GM23338 (cell line): ENCODE measurements at regions not wholly inside any gene's neighbourhood (a gene's known extent, or its start where the extent isn't known, plus 50 kb on each side); places are given as distances from the start of the nearest gene placed in this dataset.

Experiments
- ATAC-seq: fragments of 200-7000 bp; cut with Tn5 transposase; 3 replicates; pipeline ENCODE4 v1.9.1; 2020
- DNase-seq: peaks from one replicate; pipeline ENCODE4 v3.0.0-alpha.2; 2015; ENCODE audit warnings: low spot score
- H2AFZ ChIP-seq: fragments of 200-600 bp; sonication (generic); 2 replicates; pipeline ENCODE4 v1.8.0; 2016; ENCODE audit warnings: antibody characterized with exemption, mild to moderate bottlenecking, moderate library complexity
- H3F3A ChIP-seq: fragments of 200-600 bp; sonication (generic); replicated peaks from 2 replicates; pipeline ENCODE4 v1.8.0; 2017; ENCODE audit warnings: antibody characterized with exemption, mixed run types, low read depth
- H3K27ac ChIP-seq: fragments of 200-600 bp; sonication (generic); 2 replicates; pipeline ENCODE4 v1.6.1; 2016; ENCODE audit warnings: low read depth
- H3K27me3 ChIP-seq: fragments of 200-600 bp; sonication (generic); 2 replicates; pipeline ENCODE4 v1.8.0; 2016; ENCODE audit warnings: mild to moderate bottlenecking, mixed run types, moderate library complexity; ENCODE audit not compliant: insufficient read depth
- H3K36me3 ChIP-seq: fragments of 200-600 bp; sonication (generic); 2 replicates; pipeline ENCODE4 v1.8.0; 2016; ENCODE audit warnings: mild to moderate bottlenecking; ENCODE audit not compliant: insufficient read depth
- H3K4me1 ChIP-seq: fragments of 200-600 bp; sonication (generic); 2 replicates; pipeline ENCODE4 v1.8.0; 2016; ENCODE audit warnings: mild to moderate bottlenecking, moderate library complexity; ENCODE audit not compliant: insufficient read depth
- H3K4me2 ChIP-seq: fragments of 200-600 bp; sonication (generic); 2 replicates; pipeline ENCODE4 v1.7.1; 2017; ENCODE audit warnings: mixed run types
- H3K4me3 ChIP-seq: fragments of 200-600 bp; sonication (generic); 2 replicates; pipeline ENCODE4 v1.6.1; 2016; ENCODE audit warnings: mixed run types
- H3K79me2 ChIP-seq: fragments of 200-600 bp; sonication (generic); replicated peaks from 2 replicates; pipeline ENCODE4 v1.8.0; 2017; ENCODE audit warnings: mild to moderate bottlenecking; ENCODE audit not compliant: insufficient read depth
- H3K9me2 ChIP-seq: fragments of 200-600 bp; sonication (generic); 2 replicates; pipeline ENCODE4 v1.8.0; 2017; ENCODE audit not compliant: insufficient read depth
- H4K20me1 ChIP-seq: fragments of 200-600 bp; sonication (generic); replicated peaks from 2 replicates; pipeline ENCODE4 v1.8.0; 2017; ENCODE audit warnings: mild to moderate bottlenecking; ENCODE audit not compliant: insufficient read depth
- H3K27ac Mint-ChIP-seq: 2 replicates; pipeline ENCODE4 v1.8.0; 2020; ENCODE audit warnings: inconsistent platforms, mild to moderate bottlenecking, moderate library complexity, mixed read lengths
- H3K27me3 Mint-ChIP-seq: 3 replicates; pipeline ENCODE4 v1.8.0; 2022; ENCODE audit warnings: low read depth, mild to moderate bottlenecking, moderate library complexity, mixed read lengths, inconsistent platforms; ENCODE audit not compliant: insufficient read depth, poor library complexity
- H3K36me3 Mint-ChIP-seq: 3 replicates; pipeline ENCODE4 v1.8.0; 2021; ENCODE audit warnings: low read depth, mild to moderate bottlenecking, inconsistent platforms, moderate library complexity, mixed read lengths
- H3K4me1 Mint-ChIP-seq: 3 replicates; pipeline ENCODE4 v1.8.0; 2020; ENCODE audit warnings: mild to moderate bottlenecking, inconsistent platforms, mixed read lengths
- H3K4me3 Mint-ChIP-seq: 3 replicates; pipeline ENCODE4 v1.8.0; 2021; ENCODE audit warnings: moderate library complexity, mild to moderate bottlenecking, inconsistent platforms, mixed read lengths
- H3K9me3 Mint-ChIP-seq: 3 replicates; pipeline ENCODE4 v1.8.0; 2020; ENCODE audit warnings: moderate library complexity, mild to moderate bottlenecking, inconsistent platforms, mixed read lengths
- CTCF ChIP-seq, 2 experiments: fragments of 200-600 bp in 1 of 2; sonication (generic) in 1 of 2; conservative IDR thresholded peaks; 2 replicates each; pipeline versions ENCODE4 v1.5.1 to v1.6.1; 2016 to 2017; ENCODE audit warnings: antibody characterized with exemption in 2 of 2, low read depth in 2 of 2, mild to moderate bottlenecking in 2 of 2, moderate library complexity in 1 of 2
- EZH2 ChIP-seq: fragments of 200-600 bp; sonication (generic); IDR thresholded peaks from one replicate; pipeline ENCODE4 v1.8.0; 2017; ENCODE audit warnings: antibody characterized with exemption, mild to moderate bottlenecking, low read depth; ENCODE audit not compliant: unreplicated experiment
- EZH2phosphoT487 ChIP-seq: fragments of 200-600 bp; sonication (generic); IDR thresholded peaks from one replicate; pipeline ENCODE4 v1.8.1; 2018; ENCODE audit warnings: antibody characterized with exemption; ENCODE audit not compliant: unreplicated experiment
- POLR2AphosphoS5 ChIP-seq: IDR thresholded peaks from 2 replicates; pipeline ENCODE4 v1.6.1; 2016; ENCODE audit warnings: antibody characterized with exemption, low read depth
- ZNF114 ChIP-seq: fragments of 250-450 bp; sonication (Bioruptor Pico); IDR thresholded peaks from 2 replicates; pipeline ENCODE4 v1.5.0; 2020; ENCODE audit warnings: mild to moderate bottlenecking, moderate library complexity
- ZNF331 ChIP-seq: fragments of 250-450 bp; sonication (Bioruptor Pico); IDR thresholded peaks from 2 replicates; pipeline ENCODE4 v1.5.0; 2020; ENCODE audit warnings: low read depth, mild to moderate bottlenecking, moderate library complexity
- ZNF462 ChIP-seq: fragments of 250-450 bp; sonication (Bioruptor Pico); IDR thresholded peaks from 2 replicates; pipeline ENCODE4 v1.5.0; 2020; ENCODE audit warnings: mild to moderate bottlenecking, moderate library complexity

- Histone ChIP-seq H3K27ac (no peak overlapping the region), H3F3A (no peaks in the 10 kb centered on the region), H3K79me2 (no peaks in the 10 kb centered on the region), H3K27me3 (no peaks in the 10 kb centered on the region), H4K20me1 (no peaks in the 10 kb centered on the region), H3K4me3 (no peak overlapping the region), H3K36me3 (no peaks in the 10 kb centered on the region), H3K9me2 (peaks cover 6% of the 10 kb centered on the region; the same call in 1 of the 2 replicates), H3K4me2 (no peak overlapping the region), H2AFZ (no peak overlapping the region), H3K4me1 (no peaks in the 10 kb centered on the region)
- Mint-ChIP-seq H3K4me3 (no peak overlapping the region), H3K9me3 (peaks cover 3% of the 10 kb centered on the region; the same call in 1 of the 3 replicates), H3K27me3 (no peaks in the 10 kb centered on the region), H3K36me3 (no peaks in the 10 kb centered on the region), H3K4me1 (no peaks in the 10 kb centered on the region), H3K27ac (no peak overlapping the region)
- no peak for TF ChIP-seq EZH2
- TF ChIP-seq EZH2phosphoT487, result no peak
- no peak for TF ChIP-seq ZNF462 (CRISPR knock-in tag)
- no peak for TF ChIP-seq ZNF331 (CRISPR knock-in tag)
- TF ChIP-seq CTCF (conservative IDR thresholded peaks at IDR 0.05; ENCODE audit: low read depth in 2 of 2), result no peak
- no peak for TF ChIP-seq ZNF114 (CRISPR knock-in tag)
- no peak for TF ChIP-seq POLR2AphosphoS5
- DNase-seq, result no peak
- ATAC-seq, result no peak
These were observed 76.5 kb downstream of the ARL5B start for GRCh38 chr10:18735711-18736110.
